ENCODE measurements at regions not wholly inside any gene's neighbourhood (a gene's known extent, or its start where the extent isn't known, plus 50 kb on each side); places are given as distances from the start of the nearest gene placed in this dataset.
"Not testable (repeated sequence)": the region's sequence is repeated elsewhere in the genome, so short reads cannot be mapped to it uniquely, and the experiment has no call there.

- Histone ChIP-seq H3K23ac (ENCODE audit: low read length) (no peak overlapping the region), H3K18ac (ENCODE audit: low read length) (no peak overlapping the region), H3K79me2 (ENCODE audit: control insufficient read depth, insufficient read depth, low read length) (no peaks in the 10 kb centered on the region), H3K27me3 (ENCODE audit: insufficient read depth, low read length, poor library complexity) (no peaks in the 10 kb centered on the region), H3K79me1 (ENCODE audit: low read length) (no peaks in the 10 kb centered on the region), H4K5ac (ENCODE audit: low read length) (no peak overlapping the region), H3K27ac (ENCODE audit: low read depth, low read length) (no peak overlapping the region), H3K4me3 (ENCODE audit: low read length) (no peak overlapping the region), H2BK5ac (ENCODE audit: low read length) (no peak overlapping the region), H3K4me1 (ENCODE audit: control insufficient read depth, low read depth, low read length) (no peaks in the 10 kb centered on the region), H4K8ac (ENCODE audit: low read depth, low read length) (no peak overlapping the region), H2BK120ac (ENCODE audit: low read depth, low read length) (no peak overlapping the region), H2BK15ac (replicated peaks; ENCODE audit: low read depth) (no peak overlapping the region), H3K4ac (ENCODE audit: low read depth, low read length) (no peak overlapping the region), H3K9ac (ENCODE audit: low read length) (no peak overlapping the region), H3K4me2 (ENCODE audit: low read length) (no peak overlapping the region), H3K56ac (ENCODE audit: low read length) (no peak overlapping the region), H2AK5ac (ENCODE audit: low read length) (no peak overlapping the region), H3K36me3 (ENCODE audit: control insufficient read depth, insufficient read depth, low read length) (no peaks in the 10 kb centered on the region)
- no CpG with 5 or more reads among the region's 7 CpGs for WGBS (ENCODE audit: extremely low coverage, insufficient coverage, low lambda C conversion rate)
- no peak for DNase-seq
Measured at GRCh38 chr10:78660446-78661106, 408.2 kb upstream of the ZMIZ1 start.

DNA sequence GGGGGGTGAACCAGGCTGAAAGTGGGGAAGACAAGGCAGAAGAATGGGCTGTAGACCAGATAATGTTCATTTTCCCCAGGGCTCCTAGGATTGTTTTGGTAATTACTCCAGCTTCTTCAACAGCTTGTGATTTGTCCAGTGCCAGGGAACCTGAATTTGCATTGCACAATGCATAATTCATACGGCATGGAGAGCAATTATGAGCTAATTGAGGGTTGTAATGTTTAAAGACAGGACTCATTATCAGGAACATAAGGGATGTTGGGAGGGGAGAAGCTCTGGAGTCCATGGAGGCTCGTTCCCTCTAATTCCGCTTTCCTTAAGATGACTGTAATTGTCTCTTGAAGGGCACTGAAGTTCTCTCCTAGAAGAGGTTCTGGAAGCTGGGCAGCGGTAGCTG is 405.0 kb upstream of the ZMIZ1 start:
- DNase-seq: no peak
- no peak overlapping the region for H3K18ac ChIP-seq (ENCODE audit: low read length)
- no peak overlapping the region for H3K27ac ChIP-seq (ENCODE audit: low read depth, low read length)
- H4K5ac ChIP-seq (ENCODE audit: low read length): no peak overlapping the region
- H3K36me3 ChIP-seq (ENCODE audit: control insufficient read depth, insufficient read depth, low read length): no peaks in the 10 kb centered on the region
- no peaks in the 10 kb centered on the region for H3K79me2 ChIP-seq (ENCODE audit: control insufficient read depth, insufficient read depth, low read length)
- H2BK5ac ChIP-seq (ENCODE audit: low read length): no peak overlapping the region
- H3K4me2 ChIP-seq (ENCODE audit: low read length): no peak overlapping the region
- no peak overlapping the region for H2BK120ac ChIP-seq (ENCODE audit: low read depth, low read length)
- H3K4me3 ChIP-seq (ENCODE audit: low read length): no peak overlapping the region
- no peak overlapping the region for H3K4ac ChIP-seq (ENCODE audit: low read depth, low read length)
- WGBS (ENCODE audit: extremely low coverage, insufficient coverage, low lambda C conversion rate): no CpG with 5 or more reads among the region's 4 CpGs
- H2BK15ac ChIP-seq (replicated peaks; ENCODE audit: low read depth): no peak overlapping the region
- H2AK5ac ChIP-seq (ENCODE audit: low read length): no peak overlapping the region
- H3K9ac ChIP-seq (ENCODE audit: low read length): no peak overlapping the region
- H3K23ac ChIP-seq (ENCODE audit: low read length): no peak overlapping the region
- no peaks in the 10 kb centered on the region for H3K27me3 ChIP-seq (ENCODE audit: insufficient read depth, low read length, poor library complexity)
- no peaks in the 10 kb centered on the region for H3K4me1 ChIP-seq (ENCODE audit: control insufficient read depth, low read depth, low read length)
- H3K56ac ChIP-seq (ENCODE audit: low read length): no peak overlapping the region
- no peaks in the 10 kb centered on the region for H3K79me1 ChIP-seq (ENCODE audit: low read length)
- H4K8ac ChIP-seq (ENCODE audit: low read depth, low read length): no peak overlapping the region

DNA sequence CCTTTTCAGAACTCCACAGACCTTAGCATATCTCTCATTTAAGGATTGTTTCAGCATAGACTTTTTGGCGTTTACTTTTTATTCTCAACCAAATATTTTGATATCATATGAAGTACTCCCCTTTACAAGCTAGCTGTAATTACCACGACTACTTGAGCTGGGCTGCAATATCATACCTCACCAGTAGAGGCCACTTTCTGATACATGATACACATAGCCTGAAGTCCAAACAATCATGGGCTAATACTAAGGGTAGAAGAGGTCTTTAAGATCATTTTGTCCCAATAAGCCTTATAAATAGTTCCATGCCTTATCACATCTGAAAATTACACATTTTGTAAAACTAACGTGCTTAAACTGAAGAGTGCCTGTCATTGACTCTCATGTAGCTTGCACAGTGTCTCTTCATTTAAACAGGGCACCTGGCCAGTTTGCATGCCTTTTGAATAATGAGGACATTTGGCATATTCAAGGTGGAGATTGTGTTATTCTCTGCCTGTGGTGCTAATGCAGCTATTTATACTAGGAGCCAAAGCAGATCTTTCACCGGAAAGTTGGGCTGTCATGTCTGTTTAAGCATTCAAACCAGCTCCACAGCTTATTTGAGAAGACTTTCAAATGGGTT is 403.7 kb upstream of the ZMIZ1 start:
- Histone ChIP-seq H3K27me3 (ENCODE audit: insufficient read depth, low read length, poor library complexity) (no peaks in the 10 kb centered on the region), H3K4me2 (ENCODE audit: low read length) (no peak overlapping the region), H4K5ac (ENCODE audit: low read length) (no peak overlapping the region), H3K4me1 (ENCODE audit: control insufficient read depth, low read depth, low read length) (no peaks in the 10 kb centered on the region), H3K56ac (ENCODE audit: low read length) (no peak overlapping the region), H2BK5ac (ENCODE audit: low read length) (no peak overlapping the region), H2AK5ac (ENCODE audit: low read length) (no peak overlapping the region), H3K4me3 (ENCODE audit: low read length) (no peak overlapping the region), H3K27ac (ENCODE audit: low read depth, low read length) (no peak overlapping the region), H3K79me1 (ENCODE audit: low read length) (no peaks in the 10 kb centered on the region), H2BK120ac (ENCODE audit: low read depth, low read length) (no peak overlapping the region), H3K36me3 (ENCODE audit: control insufficient read depth, insufficient read depth, low read length) (no peaks in the 10 kb centered on the region), H4K8ac (ENCODE audit: low read depth, low read length) (no peak overlapping the region), H2BK15ac (replicated peaks; ENCODE audit: low read depth) (no peak overlapping the region), H3K9ac (ENCODE audit: low read length) (no peak overlapping the region), H3K18ac (ENCODE audit: low read length) (no peak overlapping the region), H3K23ac (ENCODE audit: low read length) (no peak overlapping the region), H3K4ac (ENCODE audit: low read depth, low read length) (no peak overlapping the region), H3K79me2 (ENCODE audit: control insufficient read depth, insufficient read depth, low read length) (no peaks in the 10 kb centered on the region)
- DNase-seq: peak; percentile 55
- WGBS (ENCODE audit: extremely low coverage, insufficient coverage, low lambda C conversion rate): no CpG with 5 or more reads among the region's 4 CpGs

- Histone ChIP-seq H2AK5ac (ENCODE audit: low read length) (no peak overlapping the region), H3K4me1 (ENCODE audit: control insufficient read depth, low read depth, low read length) (no peaks in the 10 kb centered on the region), H4K8ac (ENCODE audit: low read depth, low read length) (no peak overlapping the region), H3K23ac (ENCODE audit: low read length) (no peak overlapping the region), H2BK120ac (ENCODE audit: low read depth, low read length) (no peak overlapping the region), H2BK15ac (replicated peaks; ENCODE audit: low read depth) (no peak overlapping the region), H2BK5ac (ENCODE audit: low read length) (no peak overlapping the region), H3K79me1 (ENCODE audit: low read length) (no peaks in the 10 kb centered on the region), H3K18ac (ENCODE audit: low read length) (no peak overlapping the region), H3K79me2 (ENCODE audit: control insufficient read depth, insufficient read depth, low read length) (no peaks in the 10 kb centered on the region), H3K27ac (ENCODE audit: low read depth, low read length) (no peak overlapping the region), H3K9ac (ENCODE audit: low read length) (no peak overlapping the region), H3K4me3 (ENCODE audit: low read length) (no peak overlapping the region), H4K5ac (ENCODE audit: low read length) (no peak overlapping the region), H3K4ac (ENCODE audit: low read depth, low read length) (no peak overlapping the region), H3K36me3 (ENCODE audit: control insufficient read depth, insufficient read depth, low read length) (no peaks in the 10 kb centered on the region), H3K27me3 (ENCODE audit: insufficient read depth, low read length, poor library complexity) (no peaks in the 10 kb centered on the region), H3K4me2 (ENCODE audit: low read length) (no peak overlapping the region), H3K56ac (ENCODE audit: low read length) (no peak overlapping the region)
- DNase-seq: no peak
- WGBS (ENCODE audit: extremely low coverage, insufficient coverage, low lambda C conversion rate): no CpG with 5 or more reads among the region's 4 CpGs
Measured at GRCh38 chr10:78672918-78673317, 395.8 kb upstream of the ZMIZ1 start.

GRCh38 chr10:78681141-78681540 is 387.6 kb upstream of the ZMIZ1 start:
- H3K79me1 ChIP-seq (ENCODE audit: low read length); H3K9ac ChIP-seq (ENCODE audit: low read length); H3K4ac ChIP-seq (ENCODE audit: low read depth, low read length); H3K36me3 ChIP-seq (ENCODE audit: control insufficient read depth, insufficient read depth, low read length); H2BK120ac ChIP-seq (ENCODE audit: low read depth, low read length); H4K5ac ChIP-seq (ENCODE audit: low read length); H2AK5ac ChIP-seq (ENCODE audit: low read length); H4K8ac ChIP-seq (ENCODE audit: low read depth, low read length); H2BK15ac ChIP-seq (replicated peaks; ENCODE audit: low read depth); H3K4me2 ChIP-seq (ENCODE audit: low read length); H3K4me1 ChIP-seq (ENCODE audit: control insufficient read depth, low read depth, low read length); H3K18ac ChIP-seq (ENCODE audit: low read length); H3K79me2 ChIP-seq (ENCODE audit: control insufficient read depth, insufficient read depth, low read length); H3K27ac ChIP-seq (ENCODE audit: low read depth, low read length); H3K4me3 ChIP-seq (ENCODE audit: low read length); H2BK5ac ChIP-seq (ENCODE audit: low read length); H3K23ac ChIP-seq (ENCODE audit: low read length); H3K56ac ChIP-seq (ENCODE audit: low read length); H3K27me3 ChIP-seq (ENCODE audit: insufficient read depth, low read length, poor library complexity); DNase-seq: not testable (repeated sequence)
- no CpG with 5 or more reads among the region's 7 CpGs for WGBS (ENCODE audit: extremely low coverage, insufficient coverage, low lambda C conversion rate)

GRCh38 chr10:78681986-78682385 is 386.8 kb upstream of the ZMIZ1 start:
- not testable (repeated sequence) for H3K36me3 ChIP-seq (ENCODE audit: control insufficient read depth, insufficient read depth, low read length); H2BK5ac ChIP-seq (ENCODE audit: low read length); H3K4me1 ChIP-seq (ENCODE audit: control insufficient read depth, low read depth, low read length); H3K9ac ChIP-seq (ENCODE audit: low read length); H4K5ac ChIP-seq (ENCODE audit: low read length); H3K79me2 ChIP-seq (ENCODE audit: control insufficient read depth, insufficient read depth, low read length); DNase-seq; H3K23ac ChIP-seq (ENCODE audit: low read length); H3K4me3 ChIP-seq (ENCODE audit: low read length); H2BK15ac ChIP-seq (replicated peaks; ENCODE audit: low read depth); H3K4me2 ChIP-seq (ENCODE audit: low read length); H3K27ac ChIP-seq (ENCODE audit: low read depth, low read length); H2BK120ac ChIP-seq (ENCODE audit: low read depth, low read length); H3K18ac ChIP-seq (ENCODE audit: low read length); H3K4ac ChIP-seq (ENCODE audit: low read depth, low read length); H3K56ac ChIP-seq (ENCODE audit: low read length); H4K8ac ChIP-seq (ENCODE audit: low read depth, low read length); H3K79me1 ChIP-seq (ENCODE audit: low read length); H3K27me3 ChIP-seq (ENCODE audit: insufficient read depth, low read length, poor library complexity); H2AK5ac ChIP-seq (ENCODE audit: low read length)
- WGBS (ENCODE audit: extremely low coverage, insufficient coverage, low lambda C conversion rate): no CpG with 5 or more reads among the region's 10 CpGs

All from mesendoderm (in vitro differentiated cells).